GM12891 (cell line): ENCODE measurements at regions not wholly inside any gene's neighbourhood (a gene's known extent, or its start where the extent isn't known, plus 50 kb on each side); places are given as distances from the start of the nearest gene placed in this dataset.

Experiments used
- PAX5 ChIP-seq: IDR thresholded peaks from 2 replicates; pipeline ENCODE4 v1.6.1; 2011; ENCODE audit warnings: low read length, moderate library complexity, mild to moderate bottlenecking; ENCODE audit not compliant: insufficient read depth, severe bottlenecking
- POLR2A ChIP-seq: IDR thresholded peaks from 2 replicates; pipeline ENCODE4 v1.6.1; 2011; ENCODE audit warnings: low read depth, low read length, control low read depth
- POLR2AphosphoS5 ChIP-seq: IDR thresholded peaks from 2 replicates; pipeline ENCODE4 v1.6.1; 2011; ENCODE audit warnings: low read depth, low read length, control low read depth
- TAF1 ChIP-seq: IDR thresholded peaks from 2 replicates; pipeline ENCODE4 v1.6.1; 2011; ENCODE audit warnings: low read depth, low read length, control low read depth

- TF ChIP-seq POLR2AphosphoS5 (no peak), POLR2A (no peak), TAF1 (no peak), PAX5 (no peak)
Observed at GRCh38 chr9:115599898-115600297, 481.9 kb upstream of the TNC start.
